OCI-LY7 (cell line): ENCODE measurements at regions not wholly inside any gene's neighbourhood (a gene's known extent, or its start where the extent isn't known, plus 50 kb on each side); places are given as distances from the start of the nearest gene placed in this dataset.

Experiments
- BruUV-seq: library from RNA; stranded (reverse); fragments of 400-500 nt; replicated peaks from 2 replicates; lab custom pipeline; 2021; lab: Mats Ljungman, UMichigan
- CTCF ChIA-PET: fragments of 300-600 bp; sonication (Branson Sonifier 250); formaldehyde crosslinking; loops from one replicate; lab custom pipeline; 2022; ENCODE audit warnings: antibody characterized with exemption; ENCODE audit not compliant: unreplicated experiment; lab: Charles Lee
- POLR2A ChIA-PET: fragments of 300-600 bp; sonication (Branson Sonifier 250); formaldehyde crosslinking; loops from one replicate; lab custom pipeline; 2022; ENCODE audit warnings: antibody characterized with exemption; lab: Charles Lee
- DNase-seq: peaks from one replicate; pipeline ENCODE4 v3.0.0-alpha.2; 2015; ENCODE audit warnings: low spot score
- H2AFZ ChIP-seq: fragments of 200-600 bp; sonication (generic), shearing (Covaris generic); 2 replicates; pipeline ENCODE4 v1.6.1; 2014; ENCODE audit warnings: mild to moderate bottlenecking, antibody characterized with exemption, low read length, moderate library complexity
- H3K27ac ChIP-seq: fragments of 200-600 bp; sonication (generic); 2 replicates; pipeline ENCODE4 v1.5.1; 2014; ENCODE audit warnings: mixed run types, low read depth, mild to moderate bottlenecking, moderate library complexity, low read length, inconsistent platforms; ENCODE audit not compliant: poor library complexity, severe bottlenecking
- H3K36me3 ChIP-seq: fragments of 200-600 bp; sonication (generic); 2 replicates; pipeline ENCODE4 v1.6.1; 2014; ENCODE audit warnings: mild to moderate bottlenecking, antibody characterized with exemption, low read length, moderate library complexity, mixed read lengths; ENCODE audit not compliant: insufficient read depth
- H3K4me1 ChIP-seq: fragments of 200-600 bp; sonication (generic); 2 replicates; pipeline ENCODE4 v1.5.1; 2014; ENCODE audit warnings: mild to moderate bottlenecking, low read length; ENCODE audit not compliant: insufficient read depth, poor library complexity, severe bottlenecking
- H3K4me2 ChIP-seq: fragments of 200-600 bp; sonication (generic); 2 replicates; pipeline ENCODE4 v1.6.1; 2014; ENCODE audit warnings: mild to moderate bottlenecking, low read length
- H3K4me3 ChIP-seq: fragments of 200-600 bp; sonication (generic); 2 replicates; pipeline ENCODE4 v1.5.1; 2014; ENCODE audit warnings: mild to moderate bottlenecking, low read depth, low read length; ENCODE audit not compliant: poor library complexity, severe bottlenecking
- H3K79me2 ChIP-seq: fragments of 200-600 bp; sonication (generic); 2 replicates; pipeline ENCODE4 v1.6.1; 2016; ENCODE audit warnings: low read depth, mild to moderate bottlenecking, low read length, moderate library complexity, mixed read lengths; ENCODE audit not compliant: insufficient read depth
- H3K9me2 ChIP-seq: fragments of 200-600 bp; sonication (generic); 2 replicates; pipeline ENCODE4 v1.6.1; 2016; ENCODE audit warnings: mild to moderate bottlenecking, low read length, mixed read lengths; ENCODE audit not compliant: insufficient read depth
- H3K9me3 ChIP-seq: fragments of 200-600 bp; sonication (generic); 2 replicates; pipeline ENCODE4 v1.6.1; 2014; ENCODE audit warnings: mild to moderate bottlenecking, mixed run types, low read length, mixed read lengths
- H4K20me1 ChIP-seq: fragments of 200-600 bp; sonication (generic); 2 replicates; pipeline ENCODE4 v1.6.1; 2014; ENCODE audit warnings: mild to moderate bottlenecking, antibody characterized with exemption, low read length, moderate library complexity, mixed read lengths; ENCODE audit not compliant: insufficient read depth
- CTCF ChIP-seq: fragments of 200-600 bp; sonication (generic); conservative IDR thresholded peaks from 2 replicates; pipeline ENCODE4 v1.5.1; 2014; ENCODE audit warnings: mild to moderate bottlenecking, antibody characterized with exemption, low read length, moderate library complexity, mixed read lengths
- EZH2phosphoT487 ChIP-seq: fragments of 200-600 bp; sonication (generic); IDR thresholded peaks from 2 replicates; pipeline ENCODE4 v1.6.1; 2018; ENCODE audit warnings: low read depth, borderline replicate concordance, mild to moderate bottlenecking, mixed run types, antibody characterized with exemption, low read length, moderate library complexity, mixed read lengths
- intact Hi-C: fragments of 100-400 bp; cut with micrococcal nuclease; formaldehyde crosslinking; loops from one replicate; pipeline ENCODE4 v1.10.0; 2022; ENCODE audit not compliant: unreplicated experiment

GRCh38 chr10:131698986-131699385 lies 201.8 kb upstream of the PPP2R2D start:
- no peaks in the 10 kb centered on the region for H3K9me3 ChIP-seq
- no peak for DNase-seq
- no peaks in the 10 kb centered on the region for H3K79me2 ChIP-seq
- POLR2A ChIA-PET, result no interaction called here
- no peak overlapping the region for H3K4me2 ChIP-seq
- no peaks in the 10 kb centered on the region for H4K20me1 ChIP-seq
- H3K27ac ChIP-seq, result no peak overlapping the region
- TF ChIP-seq EZH2phosphoT487 (no peak), CTCF (no peak)
- H3K9me2 ChIP-seq, result no peaks in the 10 kb centered on the region
- CTCF ChIA-PET, result no interaction called here
- intact Hi-C loops, result no loop called here
- no TSS peak for BruUV-seq
- H3K4me1 ChIP-seq, result no peaks in the 10 kb centered on the region
- no peak overlapping the region for H3K4me3 ChIP-seq
- H3K36me3 ChIP-seq, result no peaks in the 10 kb centered on the region
- H2AFZ ChIP-seq, result no peak overlapping the region

- CTCF ChIA-PET, result no interaction called here
- Histone ChIP-seq H4K20me1 (no peaks in the 10 kb centered on the region), H3K4me2 (no peak overlapping the region), H3K9me2 (no peaks in the 10 kb centered on the region), H3K4me3 (no peak overlapping the region), H3K27ac (no peak overlapping the region), H3K4me1 (no peaks in the 10 kb centered on the region), H3K36me3 (no peaks in the 10 kb centered on the region), H3K9me3 (no peaks in the 10 kb centered on the region), H3K79me2 (no peaks in the 10 kb centered on the region), H2AFZ (no peak overlapping the region)
- BruUV-seq, result no TSS peak
- POLR2A ChIA-PET, result no interaction called here
- intact Hi-C loops, result no loop called here
- no peak for DNase-seq
- TF ChIP-seq EZH2phosphoT487 (no peak), CTCF (no peak)
Measured at GRCh38 chr10:131700032-131700431, 200.8 kb upstream of the PPP2R2D start.

- no peaks in the 10 kb centered on the region for H3K79me2 ChIP-seq
- no peaks in the 10 kb centered on the region for H3K4me1 ChIP-seq
- H4K20me1 ChIP-seq, result no peaks in the 10 kb centered on the region
- intact Hi-C loops, result no loop called here
- no TSS peak for BruUV-seq
- ChIA-PET CTCF (no interaction called here), POLR2A (no interaction called here)
- no peak for TF ChIP-seq CTCF
- H3K36me3 ChIP-seq, result no peaks in the 10 kb centered on the region
- no peak overlapping the region for H3K4me2 ChIP-seq
- no peak overlapping the region for H3K4me3 ChIP-seq
- no peaks in the 10 kb centered on the region for H3K9me3 ChIP-seq
- H3K9me2 ChIP-seq, result no peaks in the 10 kb centered on the region
- H2AFZ ChIP-seq, result no peak overlapping the region
- H3K27ac ChIP-seq, result no peak overlapping the region
- no peak for DNase-seq
Measured at GRCh38 chr10:131700506-131700905, 200.3 kb upstream of the PPP2R2D start.
